IgD-negative memory B cell (primary cell): ENCODE measurements at regions not wholly inside any gene's neighbourhood (a gene's known extent, or its start where the extent isn't known, plus 50 kb on each side); places are given as distances from the start of the nearest gene placed in this dataset.

Source experiments
- H3K27ac Mint-ChIP-seq, 3 donors: one replicate each; pipeline ENCODE4 v1.8.0; 2020 to 2022; ENCODE audit warnings: mild to moderate bottlenecking in 3 of 3, mixed read lengths in 3 of 3, moderate library complexity in 1 of 3
- H3K27me3 Mint-ChIP-seq: one replicate; pipeline ENCODE4 v1.8.0; 2021; ENCODE audit warnings: mixed read lengths
- H3K36me3 Mint-ChIP-seq: one replicate; pipeline ENCODE4 v1.8.0; 2020; ENCODE audit warnings: mild to moderate bottlenecking, mixed read lengths
- H3K4me1 Mint-ChIP-seq, 3 donors: one replicate each; pipeline ENCODE4 v1.8.0; 2020 to 2022; ENCODE audit warnings: mixed read lengths in 3 of 3, mild to moderate bottlenecking in 1 of 3
- H3K4me3 Mint-ChIP-seq, 4 donors: one replicate each; pipeline ENCODE4 v1.8.0; 2020 to 2022; ENCODE audit warnings: mild to moderate bottlenecking in 4 of 4, mixed read lengths in 4 of 4, moderate library complexity in 3 of 4
- H3K9me3 Mint-ChIP-seq, 3 donors: one replicate each; pipeline ENCODE4 v1.8.0; 2020 to 2021; ENCODE audit warnings: mixed read lengths in 3 of 3, mild to moderate bottlenecking in 1 of 3

DNA sequence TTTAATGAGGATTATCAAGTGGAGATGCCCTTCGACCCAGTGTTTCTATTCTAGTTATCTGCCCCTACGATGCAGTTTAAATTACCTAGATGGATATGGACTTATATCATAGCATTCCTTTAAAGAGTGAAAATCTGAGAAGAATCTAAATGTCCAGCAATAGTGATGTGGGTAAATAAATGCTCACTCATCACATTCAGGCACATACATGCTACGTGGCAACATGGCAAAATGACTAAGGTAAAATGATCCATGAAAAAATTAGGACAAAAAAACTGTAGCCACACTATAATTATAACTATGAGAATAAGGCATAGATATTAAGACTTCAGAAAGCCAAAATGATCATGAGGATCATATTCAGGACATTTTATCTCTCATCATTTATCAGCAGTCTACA, 82.4 kb upstream of the PDE1C start:
- Mint-ChIP-seq H3K36me3 (no peaks in the 10 kb centered on the region), H3K4me3 (no peak overlapping the region), H3K9me3 (peaks cover 1 to 7% (median 6%) of the 10 kb centered on the region in 3 donors), H3K4me1 (no peaks in the 10 kb centered on the region), H3K27ac (no peak overlapping the region), H3K27me3 (no peaks in the 10 kb centered on the region)

DNA sequence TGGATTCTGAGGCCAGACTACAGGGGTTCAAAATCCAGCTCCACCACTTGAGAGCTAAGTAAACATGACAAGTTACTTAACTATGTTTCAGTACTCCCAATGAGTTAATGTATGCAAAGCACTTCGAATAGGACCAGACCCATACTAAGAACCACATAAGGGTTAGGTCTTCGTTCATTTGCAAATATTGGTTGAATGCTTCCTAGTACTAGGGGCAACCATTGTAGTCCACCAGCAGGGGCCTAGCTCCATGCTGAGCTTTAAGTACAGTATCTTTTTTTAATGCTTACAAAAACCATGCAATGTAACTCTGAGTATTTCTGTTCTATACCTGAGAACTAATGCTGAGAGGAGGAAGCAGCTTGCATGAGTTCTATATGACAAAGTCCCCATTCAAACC, 80.4 kb upstream of the PDE1C start:
- peaks cover 1 to 7% (median 6%) of the 10 kb centered on the region in 3 donors for H3K9me3 Mint-ChIP-seq
- H3K4me1 Mint-ChIP-seq, result no peaks in the 10 kb centered on the region
- H3K27ac Mint-ChIP-seq, result no peak overlapping the region
- H3K36me3 Mint-ChIP-seq, result no peaks in the 10 kb centered on the region
- no peak overlapping the region for H3K4me3 Mint-ChIP-seq
- no peaks in the 10 kb centered on the region for H3K27me3 Mint-ChIP-seq

DNA sequence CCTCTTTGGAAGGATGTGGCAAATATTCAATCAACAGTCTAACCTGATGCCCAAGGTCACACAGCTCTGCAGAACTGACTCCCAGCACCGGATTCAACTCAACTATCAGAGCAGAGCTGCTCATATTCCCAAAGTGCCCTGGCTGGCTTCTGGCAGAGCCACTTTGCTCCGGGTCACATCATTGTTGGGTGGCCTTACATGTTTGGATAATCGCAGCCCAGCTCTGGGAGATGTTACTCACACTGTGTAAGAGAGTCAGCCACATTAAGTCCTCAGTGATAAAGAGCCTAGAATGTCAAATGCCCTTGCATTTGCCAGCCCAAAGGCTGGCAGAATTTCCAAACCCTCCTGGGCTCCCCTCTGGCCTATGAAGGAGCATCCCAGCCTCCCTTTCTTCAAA, 79.8 kb upstream of the PDE1C start:
- H3K4me1 Mint-ChIP-seq, result no peaks in the 10 kb centered on the region
- H3K9me3 Mint-ChIP-seq, result peaks cover 2 to 7% (median 6%) of the 10 kb centered on the region in 3 donors
- H3K27ac Mint-ChIP-seq, result no peak overlapping the region
- no peaks in the 10 kb centered on the region for H3K36me3 Mint-ChIP-seq
- H3K27me3 Mint-ChIP-seq, result no peaks in the 10 kb centered on the region
- H3K4me3 Mint-ChIP-seq, result no peak overlapping the region

DNA sequence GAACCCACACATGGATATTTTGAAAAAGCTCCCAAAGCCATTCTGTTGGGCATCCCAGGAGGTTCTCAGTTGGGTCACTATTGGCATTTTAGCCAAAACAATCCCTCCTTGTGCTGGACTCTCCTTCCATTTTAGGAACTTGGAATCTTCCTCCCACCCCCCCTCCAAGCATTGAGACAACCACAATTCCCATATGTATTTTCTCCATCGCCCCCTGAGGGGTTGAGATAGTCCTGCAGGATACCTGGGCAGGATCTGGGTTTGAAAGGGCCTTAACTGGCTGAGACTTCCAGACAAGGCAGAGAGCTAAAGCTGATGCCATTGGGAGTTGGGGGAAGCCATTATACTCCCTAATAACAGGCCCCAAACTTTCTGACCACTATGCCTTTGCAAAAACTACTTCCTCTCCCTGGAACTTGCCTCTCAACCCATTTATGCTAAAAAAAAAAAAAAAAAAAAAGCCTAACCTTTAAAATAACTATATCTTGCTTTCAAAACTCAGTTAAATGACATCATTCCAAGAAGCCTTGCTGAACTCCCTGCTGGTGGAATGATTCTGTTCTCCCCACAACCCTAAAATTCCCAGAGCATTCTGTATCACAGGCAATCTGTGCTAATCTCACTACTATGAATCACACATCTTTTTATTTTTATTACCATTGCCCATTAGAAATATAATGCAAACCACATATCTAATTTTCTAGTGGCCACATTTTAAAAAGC, 77.5 kb upstream of the PDE1C start:
- peaks cover 2 to 6% (median 6%) of the 10 kb centered on the region in 3 donors for H3K9me3 Mint-ChIP-seq
- no peaks in the 10 kb centered on the region for H3K36me3 Mint-ChIP-seq
- H3K27ac Mint-ChIP-seq, result no peak overlapping the region
- H3K27me3 Mint-ChIP-seq, result no peaks in the 10 kb centered on the region
- H3K4me3 Mint-ChIP-seq, result no peak overlapping the region
- H3K4me1 Mint-ChIP-seq, result no peaks in the 10 kb centered on the region

DNA sequence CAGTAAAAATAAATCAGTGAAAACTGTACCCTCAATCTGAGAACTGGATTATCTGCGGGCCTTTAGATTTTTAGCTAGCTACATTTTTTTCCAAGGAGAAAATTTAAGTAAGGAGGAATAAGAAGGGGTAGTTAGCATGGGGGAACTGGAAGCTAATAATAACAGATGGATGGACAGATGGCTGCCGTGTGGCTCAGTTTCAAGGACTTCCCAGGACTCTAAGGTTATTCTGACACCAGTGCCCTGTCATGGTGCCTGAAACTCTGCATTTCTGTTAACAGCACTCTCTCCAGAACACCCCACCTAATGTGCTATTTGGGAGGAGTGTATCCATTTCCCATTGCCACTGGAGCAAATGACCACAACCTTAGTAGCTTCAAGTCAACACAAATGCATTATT, 75.7 kb upstream of the PDE1C start:
- H3K27ac Mint-ChIP-seq, result no peak overlapping the region
- no peaks in the 10 kb centered on the region for H3K4me1 Mint-ChIP-seq
- no peaks in the 10 kb centered on the region for H3K36me3 Mint-ChIP-seq
- peaks cover 0 to 3% (median 2%) of the 10 kb centered on the region in 3 donors for H3K9me3 Mint-ChIP-seq
- no peak overlapping the region for H3K4me3 Mint-ChIP-seq
- no peaks in the 10 kb centered on the region for H3K27me3 Mint-ChIP-seq

DNA sequence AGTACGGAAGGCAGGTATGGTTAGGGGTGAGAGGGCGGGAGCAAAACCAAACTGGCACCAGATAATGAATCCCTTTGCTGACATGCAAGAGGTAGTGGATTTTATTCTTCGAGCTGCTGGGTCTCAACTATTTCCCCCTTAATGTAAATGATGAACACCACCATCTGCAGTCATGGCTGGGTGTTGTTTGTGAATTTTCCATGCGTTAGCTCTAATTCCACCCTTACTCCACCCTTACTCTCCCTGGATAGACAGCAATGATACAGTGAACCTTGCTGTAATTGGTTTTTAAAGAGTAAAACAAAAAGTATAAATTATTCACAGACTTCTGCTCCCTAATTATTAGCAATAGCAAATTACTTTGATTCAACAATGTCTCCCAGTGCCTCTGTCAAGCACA, 74.5 kb upstream of the PDE1C start:
- H3K4me1 Mint-ChIP-seq, result no peaks in the 10 kb centered on the region
- peaks cover 0 to 3% (median 2%) of the 10 kb centered on the region in 3 donors for H3K9me3 Mint-ChIP-seq
- no peak overlapping the region for H3K4me3 Mint-ChIP-seq
- H3K36me3 Mint-ChIP-seq, result no peaks in the 10 kb centered on the region
- no peaks in the 10 kb centered on the region for H3K27me3 Mint-ChIP-seq
- no peak overlapping the region for H3K27ac Mint-ChIP-seq

DNA sequence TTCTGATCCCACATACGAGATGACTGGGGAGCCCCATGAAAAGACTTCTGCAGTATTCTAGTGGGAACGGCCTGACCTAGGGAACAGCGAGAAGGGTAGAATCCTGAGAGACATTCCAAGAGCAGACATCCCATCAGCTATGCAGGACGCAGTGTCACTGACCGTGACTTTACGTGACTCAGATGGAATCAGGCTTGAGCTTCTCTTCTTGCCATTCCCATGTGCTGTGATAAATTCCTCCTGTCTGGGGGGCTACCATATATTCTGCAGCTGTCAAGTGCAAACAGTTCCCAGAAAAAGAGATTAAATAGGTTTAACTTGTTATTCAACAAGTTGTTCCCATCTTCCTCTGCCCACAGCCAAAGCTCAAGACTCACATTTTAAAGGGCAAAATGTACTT, 73.1 kb upstream of the PDE1C start:
- H3K27ac Mint-ChIP-seq, result no peak overlapping the region
- H3K36me3 Mint-ChIP-seq, result no peaks in the 10 kb centered on the region
- H3K4me1 Mint-ChIP-seq, result no peaks in the 10 kb centered on the region
- peaks cover 2 to 3% (median 3%) of the 10 kb centered on the region in 3 donors for H3K9me3 Mint-ChIP-seq
- H3K4me3 Mint-ChIP-seq, result no peak overlapping the region
- no peaks in the 10 kb centered on the region for H3K27me3 Mint-ChIP-seq

DNA sequence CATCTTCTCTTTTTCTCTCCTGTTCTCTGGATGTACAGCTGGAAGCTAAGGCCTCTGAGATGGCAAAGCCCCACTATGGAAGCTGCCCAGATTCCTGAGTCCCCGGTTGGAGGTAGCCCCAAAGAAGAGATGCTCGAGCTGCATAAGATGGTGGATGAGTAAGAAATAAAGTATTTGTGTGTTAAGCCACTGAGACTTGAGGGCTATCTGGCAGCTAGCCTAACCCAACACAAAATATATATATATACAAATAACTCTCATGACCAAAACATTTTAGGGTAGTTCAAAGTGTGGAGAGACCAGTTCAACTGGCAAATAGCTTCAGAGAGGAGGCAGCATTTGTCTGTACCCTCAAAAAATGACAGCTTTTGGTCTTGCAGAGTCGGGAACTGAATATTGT, 72.4 kb upstream of the PDE1C start:
- peaks cover 2 to 3% (median 3%) of the 10 kb centered on the region in 3 donors for H3K9me3 Mint-ChIP-seq
- H3K27ac Mint-ChIP-seq, result no peak overlapping the region
- no peaks in the 10 kb centered on the region for H3K36me3 Mint-ChIP-seq
- no peak overlapping the region for H3K4me3 Mint-ChIP-seq
- H3K4me1 Mint-ChIP-seq, result no peaks in the 10 kb centered on the region
- no peaks in the 10 kb centered on the region for H3K27me3 Mint-ChIP-seq

DNA sequence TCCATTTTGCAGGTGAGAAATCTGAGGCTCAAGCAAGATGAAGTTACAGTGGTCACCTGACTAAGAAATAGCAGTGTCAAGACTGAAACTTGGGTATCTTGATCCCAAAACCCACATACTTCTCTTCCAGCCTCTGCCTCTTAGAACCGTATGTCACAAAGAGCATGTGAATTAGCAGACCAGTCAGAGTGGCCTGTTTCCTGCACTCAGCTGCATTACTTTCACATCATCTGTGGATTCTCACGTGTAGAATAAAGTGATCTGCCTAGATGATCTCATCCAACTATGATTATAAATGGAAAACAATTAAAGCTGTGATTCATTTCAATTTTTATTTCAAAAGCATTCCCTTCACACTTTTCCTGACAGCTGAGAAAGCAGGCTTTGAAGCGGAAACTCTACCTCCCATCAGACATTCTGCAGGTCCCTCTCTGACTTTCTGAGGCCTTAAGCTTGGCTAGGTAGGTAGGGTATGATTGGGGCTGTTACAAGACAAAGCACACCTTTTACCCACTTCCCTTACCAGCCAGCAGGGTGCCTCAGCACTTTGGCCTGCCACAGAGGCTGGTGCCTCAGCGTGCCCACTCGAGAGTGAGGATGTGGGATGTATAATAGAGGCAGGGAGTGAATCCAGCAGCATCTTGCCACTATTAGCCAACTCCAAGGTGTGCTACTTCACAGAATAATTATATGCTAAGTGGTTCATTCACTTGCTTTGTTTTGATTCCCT, 70.2 kb upstream of the PDE1C start:
- Mint-ChIP-seq H3K4me3 (no peak overlapping the region), H3K27me3 (no peaks in the 10 kb centered on the region), H3K27ac (no peak overlapping the region), H3K4me1 (no peaks in the 10 kb centered on the region), H3K36me3 (no peaks in the 10 kb centered on the region), H3K9me3 (peaks cover 2 to 6% (median 3%) of the 10 kb centered on the region in 3 donors)

DNA sequence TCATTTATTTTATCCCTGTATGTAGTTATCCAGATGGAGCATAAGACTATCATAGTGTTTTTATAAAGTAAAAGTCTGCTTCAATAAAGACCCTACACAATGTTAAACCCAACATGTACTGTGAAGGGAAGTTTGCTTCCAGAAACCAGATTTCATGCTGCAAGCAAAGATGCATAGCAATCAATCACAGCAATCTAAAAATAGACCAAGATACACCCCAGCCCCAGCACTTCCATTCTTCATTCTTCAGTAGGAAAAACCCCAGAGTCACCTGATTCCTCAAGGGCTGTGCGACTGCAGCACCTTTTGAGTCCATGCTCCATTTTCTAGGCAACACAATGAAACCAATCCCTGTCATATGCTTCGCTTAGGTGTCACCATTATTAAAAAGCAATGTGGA, 66.9 kb upstream of the PDE1C start:
- peaks cover 0 to 23% (median 8%) of the 10 kb centered on the region in 3 donors for H3K9me3 Mint-ChIP-seq
- H3K27me3 Mint-ChIP-seq, result no peaks in the 10 kb centered on the region

DNA sequence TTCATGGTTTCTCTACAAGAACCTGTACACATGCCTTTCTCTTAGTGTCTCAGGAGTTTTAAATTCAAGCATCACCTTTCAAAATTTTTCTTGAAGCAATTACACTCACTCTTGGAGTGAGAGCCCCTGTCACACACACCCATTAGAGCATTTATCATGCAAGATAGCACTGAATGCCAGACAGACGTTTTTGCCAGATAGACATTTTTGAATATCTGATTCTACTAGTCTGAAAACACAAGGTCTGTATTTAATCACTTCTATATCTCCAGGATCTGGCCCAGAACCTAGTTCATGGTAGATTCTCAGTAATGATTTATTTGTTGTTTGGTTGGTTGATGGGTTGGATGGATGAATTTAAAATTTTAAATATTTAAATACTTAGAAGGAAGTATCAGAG, 60.9 kb upstream of the PDE1C start:
- no peaks in the 10 kb centered on the region for H3K4me1 Mint-ChIP-seq
- H3K36me3 Mint-ChIP-seq, result no peaks in the 10 kb centered on the region
- no peak overlapping the region for H3K27ac Mint-ChIP-seq
- peaks cover 5 to 25% (median 8%) of the 10 kb centered on the region in 3 donors for H3K9me3 Mint-ChIP-seq
- H3K4me3 Mint-ChIP-seq, result no peak overlapping the region
- H3K27me3 Mint-ChIP-seq, result no peaks in the 10 kb centered on the region

More for the DNA sequence above, 66.9 kb upstream of the PDE1C start:
- Mint-ChIP-seq H3K4me3 (no peak overlapping the region), H3K4me1 (no peaks in the 10 kb centered on the region), H3K36me3 (no peaks in the 10 kb centered on the region), H3K27ac (no peak overlapping the region)

DNA sequence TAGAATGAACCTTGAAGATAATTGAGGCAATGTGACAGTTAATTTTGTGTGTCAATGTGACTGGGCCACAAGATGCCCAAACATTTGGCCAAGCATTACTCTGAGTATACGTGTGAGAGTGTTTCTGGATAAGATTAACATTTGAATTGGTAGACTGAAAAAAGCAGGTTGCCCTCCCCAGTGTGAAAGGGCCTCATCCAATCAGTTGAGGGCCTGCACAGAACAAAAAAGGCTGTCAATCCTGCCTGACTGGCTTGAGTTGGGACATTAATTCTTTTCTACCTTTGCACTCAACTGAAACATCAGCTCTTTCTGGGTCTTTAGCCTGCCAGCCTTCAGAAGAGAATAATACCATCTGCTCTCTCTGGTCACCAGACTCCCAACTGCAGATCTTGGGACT, 56.6 kb upstream of the PDE1C start:
- Mint-ChIP-seq H3K27me3 (no peaks in the 10 kb centered on the region), H3K27ac (no peak overlapping the region), H3K4me1 (no peaks in the 10 kb centered on the region), H3K9me3 (peaks cover 11 to 25% (median 13%) of the 10 kb centered on the region in 3 donors), H3K4me3 (no peak overlapping the region), H3K36me3 (peaks cover 2% of the 10 kb centered on the region)
